Endothelial cell of umbilical vein (primary cell): ENCODE measurements at regions not wholly inside any gene's neighbourhood (a gene's known extent, or its start where the extent isn't known, plus 50 kb on each side); places are given as distances from the start of the nearest gene placed in this dataset.

ENCODE experiments used
- CTCF ChIP-seq, 2 donors: IDR thresholded peaks; 1 replicate in 1 of 2; 2 replicates in 1 of 2; pipeline ENCODE4 v1.5.1; 2011; ENCODE audit warnings: low read length in 2 of 2, mild to moderate bottlenecking in 2 of 2, moderate library complexity in 2 of 2, control low read depth in 1 of 2, inconsistent platforms in 1 of 2, low read depth in 1 of 2; ENCODE audit not compliant: insufficient read depth in 1 of 2; ENCODE audit errors: extremely low read depth in 1 of 2
- EZH2 ChIP-seq: IDR thresholded peaks from 2 replicates; pipeline ENCODE4 v1.6.1; 2012; ENCODE audit warnings: borderline replicate concordance, low read depth, mild to moderate bottlenecking, moderate library complexity, low read length, inconsistent platforms; ENCODE audit not compliant: severe bottlenecking
- FOS ChIP-seq: IDR thresholded peaks from 2 replicates; pipeline ENCODE4 v1.6.1; 2011; ENCODE audit warnings: mild to moderate bottlenecking, low read length, moderate library complexity, borderline replicate concordance; ENCODE audit not compliant: insufficient read depth
- GATA2 ChIP-seq: IDR thresholded peaks from 2 replicates; pipeline ENCODE4 v1.7.0; 2011; ENCODE audit warnings: low read depth, mild to moderate bottlenecking, moderate library complexity, mixed read lengths, low read length; ENCODE audit not compliant: insufficient read length, insufficient read depth
- JUN ChIP-seq: IDR thresholded peaks from 2 replicates; pipeline ENCODE4 v1.6.1; 2011; ENCODE audit warnings: borderline replicate concordance, low read depth; ENCODE audit not compliant: insufficient read length, insufficient read depth
- MAX ChIP-seq: IDR thresholded peaks from 2 replicates; pipeline ENCODE4 v1.6.1; 2011; ENCODE audit not compliant: insufficient read depth, insufficient read length
- MYC ChIP-seq: IDR thresholded peaks from one replicate; pipeline ENCODE4 v1.6.1; 2011; ENCODE audit warnings: mild to moderate bottlenecking, low read depth, low read length
- POLR2A ChIP-seq: IDR thresholded peaks from 2 replicates; pipeline ENCODE4 v1.6.1; 2012; ENCODE audit warnings: low read depth, mild to moderate bottlenecking, control low read depth, low read length
- POLR2AphosphoS5 ChIP-seq: IDR thresholded peaks from 2 replicates; pipeline ENCODE4 v1.6.1; 2012; ENCODE audit warnings: low read depth, mild to moderate bottlenecking, control low read depth, low read length, moderate library complexity; ENCODE audit not compliant: insufficient read depth

DNA sequence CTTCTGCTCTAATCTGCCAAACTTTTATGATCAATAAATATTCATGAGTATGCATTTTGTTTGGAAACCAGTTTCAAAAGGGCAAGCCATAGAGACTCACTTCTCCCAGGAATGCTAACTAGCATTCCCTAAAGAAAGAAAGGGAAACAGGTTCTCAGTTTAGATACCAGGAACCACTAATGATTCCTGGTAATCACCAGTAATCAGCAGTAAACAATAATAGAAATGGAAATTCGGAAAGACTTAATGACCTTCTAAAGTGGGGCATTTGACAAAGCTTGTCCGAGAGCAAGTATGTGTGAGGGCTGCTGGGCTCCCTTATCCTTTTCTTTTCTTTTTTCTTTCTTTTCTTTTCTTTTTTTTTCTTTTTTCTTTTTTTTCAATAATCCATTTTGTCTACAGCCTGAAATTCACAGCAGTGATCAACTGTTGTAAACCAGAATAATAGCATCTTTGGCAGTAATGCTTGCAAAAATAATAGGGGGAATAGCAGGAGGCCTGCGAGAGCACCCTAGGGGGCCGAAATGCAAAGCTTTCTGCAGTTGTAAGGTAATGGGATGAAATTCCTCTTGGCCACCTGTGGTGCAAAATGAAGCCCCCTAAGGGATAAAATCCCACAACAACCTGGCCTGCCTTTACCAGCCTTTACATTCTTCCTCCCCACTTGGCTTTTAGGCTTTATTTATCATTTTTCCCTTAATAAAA is 253.2 kb downstream of the ZPLD1 start:
- no peak for TF ChIP-seq CTCF (IDR thresholded peaks at IDR 0.05; ENCODE audit: extremely low read depth in 1 of 2, insufficient read depth in 1 of 2, low read depth in 1 of 2, low read length in 2 of 2)
- TF ChIP-seq EZH2, result no peak
- no peak for TF ChIP-seq POLR2A
- TF ChIP-seq MAX, result no peak
- no peak for TF ChIP-seq JUN
- TF ChIP-seq POLR2AphosphoS5, result no peak
- no peak for TF ChIP-seq GATA2
- TF ChIP-seq MYC, result no peak
- TF ChIP-seq FOS, result no peak
